Adrenal gland (tissue), 5 donors: ENCODE measurements at regions not wholly inside any gene's neighbourhood (a gene's known extent, or its start where the extent isn't known, plus 50 kb on each side); places are given as distances from the start of the nearest gene placed in this dataset.

Experiments used
- CTCF ChIP-seq, 6 experiments: fragments of 450-650 bp in 4 of 6; fragments of 200-600 bp in 2 of 6; sonication (generic) in 1 of 6; IDR thresholded peaks; 1 replicate in 5 of 6; 2 replicates in 1 of 6; pipeline versions ENCODE4 v1.5.1 to v1.8.0; 2016 to 2021; ENCODE audit warnings: antibody characterized with exemption in 6 of 6, mild to moderate bottlenecking in 2 of 6, moderate library complexity in 1 of 6
- POLR2A ChIP-seq, 2 donors: fragments of 450-650 bp; IDR thresholded peaks; one replicate each; pipeline ENCODE4 v1.6.1; 2017; ENCODE audit warnings: antibody characterized with exemption in 2 of 2, mild to moderate bottlenecking in 2 of 2, moderate library complexity in 1 of 2
- donor health status: DM: no; HTN: no; CAD: no.

DNA sequence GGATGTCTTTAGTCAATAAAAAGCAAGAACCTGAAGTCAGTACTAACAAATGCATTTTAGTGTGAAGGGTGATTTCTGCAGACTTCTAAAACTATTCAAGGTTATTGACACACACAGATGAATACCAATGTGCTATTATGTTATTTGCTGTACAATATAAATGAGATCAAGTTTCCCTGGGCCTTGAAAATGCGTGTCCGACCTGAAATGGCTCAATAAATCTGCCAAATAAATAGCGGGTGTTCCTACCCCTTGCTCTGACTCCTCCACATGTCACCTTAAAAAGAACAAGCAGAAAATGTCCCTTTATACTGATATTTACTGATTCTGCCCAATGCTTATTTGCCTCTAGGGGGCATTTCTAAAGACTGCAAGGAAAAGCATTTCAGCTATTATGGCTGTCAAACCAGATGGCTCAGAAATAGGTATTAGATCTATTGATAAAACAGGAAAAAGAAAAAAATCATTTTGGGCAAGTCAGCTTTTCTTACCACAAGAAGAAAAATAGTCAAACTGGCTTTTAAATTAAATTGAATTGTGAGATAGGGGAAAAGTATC, 367.3 kb upstream of the KITLG start:
- TF ChIP-seq POLR2A (IDR thresholded peaks at IDR 0.05) (no peak), CTCF (IDR thresholded peaks at IDR 0.05) (no peak)
